OCI-LY3 (cell line): ENCODE measurements at regions not wholly inside any gene's neighbourhood (a gene's known extent, or its start where the extent isn't known, plus 50 kb on each side); places are given as distances from the start of the nearest gene placed in this dataset.
A peak's percentile ranks its signal among the peaks of the same experiment; 100 is the strongest.

Experiments used
- H2AFZ ChIP-seq: fragments of 200-600, 300-600 bp; shearing (Covaris generic); 2 replicates; pipeline ENCODE4 v1.6.0; 2014; ENCODE audit warnings: antibody characterized with exemption, low read depth, low read length
- H3K27ac ChIP-seq: fragments of 200-600, 300-600 bp; sonication (generic); 2 replicates; pipeline ENCODE4 v1.5.1; 2014; ENCODE audit warnings: mild to moderate bottlenecking, low read length, moderate library complexity, mixed read lengths
- H3K27me3 ChIP-seq: fragments of 200-600, 300-600 bp; sonication (generic); 2 replicates; pipeline ENCODE4 v1.6.1; 2014; ENCODE audit warnings: low read depth, low read length, mixed read lengths
- H3K36me3 ChIP-seq: fragments of 200-600, 300-600 bp; sonication (generic); replicated peaks from 2 replicates; pipeline ENCODE3; 2014; ENCODE audit warnings: low read depth, low read length, mixed read lengths
- H3K4me1 ChIP-seq: fragments of 300-600, 200-600 bp; sonication (generic); 2 replicates; pipeline ENCODE4 v1.6.1; 2014; ENCODE audit warnings: low read length, mixed read lengths
- H3K4me2 ChIP-seq: fragments of 200-600, 300-600 bp; sonication (generic); 2 replicates; pipeline ENCODE4 v1.6.1; 2014; ENCODE audit warnings: low read length, mixed read lengths
- H3K4me3 ChIP-seq: fragments of 300-600, 200-600 bp; sonication (generic); 2 replicates; pipeline ENCODE4 v1.5.1; 2014; ENCODE audit warnings: antibody characterized with exemption, mild to moderate bottlenecking, low read length, moderate library complexity
- H3K79me2 ChIP-seq: fragments of 300-600, 200-600 bp; shearing (Covaris generic); 2 replicates; pipeline ENCODE4 v1.6.1; 2014; ENCODE audit warnings: mild to moderate bottlenecking, low read length, mixed read lengths
- H3K9ac ChIP-seq: fragments of 300-600, 200-600 bp; shearing (Covaris generic); 2 replicates; pipeline ENCODE4 v1.6.0; 2014; ENCODE audit warnings: mild to moderate bottlenecking, low read length, moderate library complexity
- H3K9me3 ChIP-seq: fragments of 200-600, 300-600 bp; shearing (Covaris generic); 2 replicates; pipeline ENCODE4 v1.6.1; 2014; ENCODE audit warnings: low read length, mixed read lengths; ENCODE audit not compliant: insufficient read depth
- H4K20me1 ChIP-seq: fragments of 200-600, 300-600 bp; sonication (generic); 2 replicates; pipeline ENCODE4 v1.6.1; 2016; ENCODE audit warnings: low read length, mixed read lengths; ENCODE audit not compliant: insufficient read depth
- CTCF ChIP-seq: fragments of 200-600, 300-600 bp; sonication (generic); IDR thresholded peaks from 2 replicates; pipeline ENCODE4 v1.5.1; 2014; ENCODE audit warnings: antibody characterized with exemption, low read length, low read depth
- EZH2phosphoT487 ChIP-seq: fragments of 200-600 bp; shearing (Covaris generic); IDR thresholded peaks from 2 replicates; pipeline ENCODE4 v1.6.1; 2018; ENCODE audit warnings: antibody characterized with exemption, mixed run types, low read depth

DNA sequence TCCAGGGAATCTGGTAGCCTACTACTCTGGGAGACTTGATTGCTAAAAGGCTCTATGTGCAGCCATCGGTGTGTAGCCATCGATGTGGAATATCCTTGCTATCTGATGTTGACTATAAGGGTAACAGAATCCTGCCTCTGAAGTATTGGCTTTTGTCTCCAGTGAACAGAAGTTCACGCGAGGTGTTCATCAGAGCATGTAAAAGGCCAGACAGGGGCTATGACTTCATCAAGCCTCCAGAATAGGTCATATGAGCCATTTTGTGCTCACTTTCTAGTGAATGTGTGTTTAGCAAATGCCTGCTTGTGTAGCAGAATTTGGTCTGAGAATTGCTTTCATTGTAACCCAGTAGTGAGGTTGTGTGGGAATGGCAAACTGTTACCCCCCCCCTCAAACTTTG, 66.8 kb upstream of the RAD23B start:
- Histone ChIP-seq H3K79me2 (no peaks in the 10 kb centered on the region), H3K27me3 (peaks cover 11% of the 10 kb centered on the region), H4K20me1 (no peaks in the 10 kb centered on the region), H3K9ac (no peak overlapping the region), H3K27ac (no peak overlapping the region), H3K36me3 (no peaks in the 10 kb centered on the region), H3K4me2 (no peak overlapping the region), H2AFZ (no peak overlapping the region), H3K9me3 (no peaks in the 10 kb centered on the region), H3K4me3 (no peak overlapping the region), H3K4me1 (peaks cover 29% of the 10 kb centered on the region)
- TF ChIP-seq EZH2phosphoT487 (no peak), CTCF (no peak)

DNA sequence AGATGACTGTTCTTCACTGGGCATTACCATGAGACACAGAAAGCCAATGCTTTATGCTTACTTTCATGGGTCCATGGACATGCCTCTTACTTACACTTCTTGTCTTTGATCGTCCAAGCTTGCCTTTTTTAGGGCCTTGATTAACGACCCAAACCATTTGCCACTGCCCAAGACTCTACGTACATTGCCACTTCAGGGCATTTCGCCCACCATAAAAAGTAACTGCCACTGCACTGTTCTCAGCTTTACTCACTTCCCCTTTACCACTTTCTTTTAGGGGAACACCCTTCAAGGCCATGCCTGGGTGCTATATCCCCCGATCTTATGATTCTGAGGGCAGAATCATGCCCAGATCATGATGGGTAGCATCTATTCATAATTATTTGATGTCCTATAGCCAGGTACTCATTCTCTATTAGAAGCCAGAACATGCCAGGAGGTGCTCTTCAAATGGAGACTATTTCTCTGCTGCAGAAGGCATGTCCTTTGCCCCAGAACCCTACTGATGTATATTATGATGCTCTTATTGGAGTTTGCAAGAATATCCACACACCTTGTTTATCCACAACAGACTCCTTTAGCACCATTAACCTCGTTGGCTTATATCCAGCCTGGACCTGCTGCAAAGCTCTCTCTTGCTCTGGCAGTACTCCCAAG, 64.1 kb upstream of the RAD23B start:
- H3K9ac ChIP-seq = no peak overlapping the region

DNA sequence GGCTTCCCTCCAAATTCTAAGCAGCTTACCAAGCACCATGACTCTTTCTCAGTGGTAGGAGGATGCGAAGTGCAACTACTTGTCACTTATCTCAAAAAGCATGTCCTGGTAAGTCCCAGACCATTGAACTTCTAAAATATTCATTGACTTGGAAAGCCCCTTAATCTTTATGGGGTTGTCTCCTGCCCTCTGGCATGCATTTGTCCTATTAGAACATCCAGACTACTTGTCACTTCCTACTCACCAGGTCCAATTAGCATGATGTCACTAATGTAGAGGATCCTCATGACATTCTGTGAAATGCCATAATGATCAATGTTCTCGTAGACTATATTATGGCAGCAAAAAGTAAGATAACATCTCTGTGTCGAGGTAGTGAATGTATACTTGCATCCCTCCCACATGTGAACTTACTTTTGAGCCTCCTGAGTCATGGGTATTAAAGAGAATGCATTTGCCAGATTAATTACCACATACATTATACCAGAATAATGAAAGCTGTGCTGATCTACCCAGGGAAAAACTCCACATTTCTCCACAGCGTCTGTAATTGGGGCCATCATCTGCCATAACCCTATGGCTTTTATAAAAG, 63.5 kb upstream of the RAD23B start:
- H3K27ac ChIP-seq = no peak overlapping the region
- H3K9me3 ChIP-seq = no peaks in the 10 kb centered on the region
- no peaks in the 10 kb centered on the region for H4K20me1 ChIP-seq
- no peak overlapping the region for H2AFZ ChIP-seq
- peaks cover 24% of the 10 kb centered on the region for H3K4me1 ChIP-seq
- peak overlapping the region; percentile 9; the same call in 1 of the 2 replicates for H3K4me3 ChIP-seq
- no peak overlapping the region for H3K9ac ChIP-seq
- TF ChIP-seq EZH2phosphoT487 = no peak
- TF ChIP-seq CTCF = no peak
- peak overlapping the region; percentile 49 for H3K4me2 ChIP-seq
- H3K27me3 ChIP-seq = peaks cover 8% of the 10 kb centered on the region
- no peaks in the 10 kb centered on the region for H3K36me3 ChIP-seq
- no peaks in the 10 kb centered on the region for H3K79me2 ChIP-seq

More for the DNA sequence above, 64.1 kb upstream of the RAD23B start:
- Histone ChIP-seq H3K36me3 (no peaks in the 10 kb centered on the region), H3K4me3 (peak overlapping the region; percentile 9; the same call in 1 of the 2 replicates), H3K27me3 (peaks cover 9% of the 10 kb centered on the region), H3K9me3 (no peaks in the 10 kb centered on the region), H3K4me2 (peak overlapping the region; percentile 49), H3K27ac (no peak overlapping the region), H3K4me1 (peaks cover 24% of the 10 kb centered on the region), H4K20me1 (no peaks in the 10 kb centered on the region), H3K79me2 (no peaks in the 10 kb centered on the region), H2AFZ (no peak overlapping the region)
- TF ChIP-seq EZH2phosphoT487 = no peak
- TF ChIP-seq CTCF = no peak

- Histone ChIP-seq H3K9ac (no peak overlapping the region), H3K4me2 (no peak overlapping the region), H3K9me3 (no peaks in the 10 kb centered on the region), H3K4me1 (peaks cover 24% of the 10 kb centered on the region), H3K36me3 (no peaks in the 10 kb centered on the region), H3K79me2 (no peaks in the 10 kb centered on the region), H4K20me1 (no peaks in the 10 kb centered on the region), H3K27ac (no peak overlapping the region), H2AFZ (no peak overlapping the region), H3K27me3 (peaks cover 11% of the 10 kb centered on the region), H3K4me3 (no peak overlapping the region)
- TF ChIP-seq EZH2phosphoT487 (no peak), CTCF (no peak)
Measured at GRCh38 chr9:107221321-107221720, 61.8 kb upstream of the RAD23B start.
